ENCODE measurements at regions not wholly inside any gene's neighbourhood (a gene's known extent, or its start where the extent isn't known, plus 50 kb on each side); places are given as distances from the start of the nearest gene placed in this dataset.

DNA sequence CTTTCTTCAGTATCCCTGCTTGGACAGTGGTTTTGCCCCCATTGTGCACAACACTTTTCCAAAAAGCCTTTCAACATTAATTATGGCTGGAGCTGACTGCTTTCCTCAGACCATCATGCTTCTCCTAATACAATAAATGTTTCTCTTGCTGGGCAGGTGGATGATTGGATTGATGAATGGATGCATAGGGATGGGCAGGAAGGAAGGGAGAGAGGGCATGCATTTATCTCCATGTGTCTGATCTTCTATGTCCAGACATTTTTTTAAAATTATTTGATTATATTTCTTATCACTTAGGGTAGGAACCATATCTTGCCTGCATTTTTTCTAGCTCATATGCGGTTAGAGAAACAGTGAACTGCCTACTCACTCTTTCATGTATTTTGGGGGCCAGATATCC lies 218.5 kb downstream of the PRL start:
- ATAC-seq, result no peak

DNA sequence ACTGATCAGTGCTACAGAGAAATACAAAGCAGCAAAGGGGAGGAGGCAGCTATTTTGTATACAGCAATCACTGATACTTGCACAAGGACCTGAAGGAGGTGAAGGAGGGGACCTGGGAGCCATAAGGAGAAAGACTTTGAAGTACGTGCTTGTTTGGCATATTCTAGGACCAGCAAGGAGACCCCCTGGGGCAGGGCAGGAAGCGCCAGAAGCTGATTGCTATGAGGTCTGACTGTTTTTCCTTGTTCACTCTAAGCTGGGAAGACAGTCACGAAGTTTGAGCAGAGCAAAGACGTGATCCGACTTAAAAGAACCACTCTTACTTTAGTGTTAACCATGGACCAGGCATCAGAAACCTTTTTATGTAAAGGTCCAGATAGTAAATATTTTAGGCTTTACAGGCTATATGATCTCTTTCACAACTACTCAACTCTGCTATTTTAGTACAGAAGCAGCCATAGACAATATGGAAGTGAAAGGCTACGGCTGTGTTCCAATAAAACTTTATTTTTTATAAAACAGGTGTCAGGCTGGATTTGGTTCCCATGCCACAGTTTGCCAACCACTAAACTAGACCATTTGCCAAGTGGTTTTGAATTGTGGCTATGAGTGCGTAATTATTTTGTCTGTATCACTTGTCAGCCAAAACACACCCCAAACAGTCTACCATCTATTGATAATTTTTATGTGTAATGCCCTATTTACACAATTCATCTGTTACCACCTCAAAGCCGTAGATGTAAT lies 217.9 kb downstream of the PRL start:
- ATAC-seq, result no peak

DNA sequence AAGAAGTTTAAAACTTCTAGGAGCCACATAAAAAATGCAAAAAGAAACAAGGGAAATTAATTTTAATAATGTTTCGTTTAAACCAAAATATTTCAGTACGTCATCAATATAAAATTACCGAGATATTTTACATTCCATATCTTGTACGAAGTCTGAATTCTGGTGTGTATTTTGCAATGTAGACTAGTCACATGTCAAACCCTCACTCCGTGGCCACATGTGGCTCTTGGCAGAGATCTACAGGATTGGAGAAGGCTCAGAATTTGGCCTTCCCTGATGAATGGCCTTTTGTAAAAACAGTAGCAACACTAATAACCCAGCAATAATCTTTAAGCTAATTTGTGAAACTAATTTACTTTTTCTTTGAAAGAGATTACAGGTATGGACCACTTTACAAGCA lies 217.1 kb downstream of the PRL start:
- no peak for ATAC-seq

DNA sequence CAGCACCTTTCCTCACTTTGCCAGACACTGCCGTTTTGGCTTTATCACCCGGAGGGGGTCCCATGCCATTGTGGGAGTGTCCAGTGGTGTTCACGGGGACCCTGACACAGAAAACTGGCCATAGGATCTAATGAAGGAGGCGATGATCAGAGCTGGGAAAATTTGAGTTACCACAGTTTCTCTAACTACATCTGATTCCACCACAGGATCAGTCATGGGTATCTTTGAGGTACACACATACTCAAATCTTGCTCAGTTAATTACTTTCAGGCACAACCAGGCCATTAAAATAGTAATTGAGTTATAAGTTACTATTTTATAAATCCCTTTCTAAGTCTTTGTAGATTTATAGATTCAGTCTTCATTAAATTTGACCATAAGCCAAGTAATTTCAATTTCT lies 215.1 kb downstream of the PRL start:
- ATAC-seq, result no peak

DNA sequence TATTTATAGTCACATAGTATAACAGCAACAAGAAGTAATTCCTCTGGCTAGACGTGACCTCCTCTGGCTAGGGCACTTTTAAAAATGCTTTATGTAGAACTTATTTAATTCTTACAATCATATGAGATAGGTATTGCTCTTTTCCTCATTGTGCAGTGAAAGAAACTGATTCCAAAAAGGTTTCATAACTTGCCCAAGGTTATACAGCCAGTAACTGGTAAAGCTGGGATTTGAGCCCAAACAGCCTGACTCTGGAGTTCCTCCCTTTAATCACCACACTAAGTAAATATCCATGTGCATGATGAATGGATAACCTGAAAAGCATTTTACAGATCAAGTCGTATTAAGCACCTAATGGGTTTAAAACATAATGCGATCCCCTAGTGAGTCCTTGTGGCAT lies 214.6 kb downstream of the PRL start:
- ATAC-seq, result peak; percentile 36

DNA sequence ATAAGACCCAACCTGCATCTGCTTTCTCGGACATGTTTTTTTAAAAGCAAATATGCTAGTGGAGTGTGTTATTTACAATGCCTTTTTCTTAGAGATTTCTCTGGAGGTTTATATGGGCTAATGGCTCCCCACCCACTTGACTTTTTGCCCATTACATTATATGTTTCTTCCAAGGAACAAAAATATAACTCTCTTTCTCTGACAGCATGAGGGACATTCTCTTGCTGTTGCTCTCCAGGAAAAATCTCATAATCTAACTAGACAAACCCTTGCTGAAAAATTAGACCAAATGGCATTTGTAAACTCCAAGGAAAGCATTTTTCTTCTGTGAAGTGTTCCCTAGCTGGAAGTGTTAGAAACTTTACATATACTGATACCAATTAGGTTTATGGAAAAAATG lies 213.7 kb downstream of the PRL start:
- ATAC-seq, result no peak

DNA sequence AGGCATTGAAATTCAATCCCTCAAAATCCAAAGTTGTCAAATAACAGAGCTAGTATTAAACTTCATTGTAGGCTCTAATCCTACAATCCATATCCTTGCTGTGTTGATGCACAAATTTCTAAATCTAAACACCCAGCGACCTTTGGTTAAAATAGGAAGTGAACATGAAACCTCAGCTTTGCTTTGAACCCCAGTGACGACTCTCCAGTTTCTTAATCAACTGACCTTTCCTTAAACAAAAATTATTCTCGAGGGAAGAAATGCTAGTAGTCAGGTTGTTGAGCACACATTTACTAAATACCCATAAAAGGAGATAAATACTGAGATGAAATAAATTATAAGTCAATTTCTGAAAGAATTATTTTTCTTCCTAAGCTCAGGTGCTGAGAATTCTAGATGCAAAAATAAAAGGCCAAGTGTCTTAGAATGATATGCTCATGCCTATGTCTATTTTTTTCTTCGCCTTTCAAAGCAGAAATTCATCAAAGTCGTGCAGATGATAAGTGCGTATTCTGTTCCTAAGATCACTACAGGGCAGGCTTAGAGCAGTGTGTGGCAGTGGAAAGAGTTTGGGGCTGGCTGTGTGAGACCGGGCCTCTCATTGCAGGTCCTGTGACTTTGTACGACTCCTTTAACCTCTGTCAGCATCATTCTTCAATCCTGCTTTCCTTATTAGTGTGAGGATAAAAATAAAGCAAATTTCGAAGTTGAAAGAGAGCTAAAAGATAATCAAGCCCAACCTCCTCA lies 208.7 kb downstream of the PRL start:
- ATAC-seq, result no peak

DNA sequence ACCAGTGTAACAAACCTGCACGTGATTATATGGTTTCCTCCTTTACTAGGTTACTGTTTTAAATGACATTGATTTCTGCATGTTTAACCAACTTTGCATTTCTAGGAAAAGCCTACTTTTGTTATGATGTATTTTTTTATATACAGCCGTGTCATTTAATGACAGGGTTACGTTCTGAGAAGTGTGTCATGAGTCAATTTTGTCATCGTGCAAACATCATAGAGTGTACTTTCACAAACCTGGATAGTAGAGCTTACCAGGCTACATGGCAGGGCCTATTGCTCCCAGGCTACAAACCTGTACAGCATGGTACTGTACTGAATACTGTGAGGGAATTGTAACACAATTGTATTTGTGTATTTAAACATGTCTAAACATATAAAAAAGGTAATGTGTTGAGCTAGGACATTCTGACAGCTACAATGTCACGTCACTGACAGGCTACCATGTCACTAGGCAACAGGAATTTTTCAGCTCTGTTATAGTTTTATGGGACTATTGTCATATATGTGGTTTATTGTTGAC lies 205.3 kb downstream of the PRL start:
- no peak for ATAC-seq

DNA sequence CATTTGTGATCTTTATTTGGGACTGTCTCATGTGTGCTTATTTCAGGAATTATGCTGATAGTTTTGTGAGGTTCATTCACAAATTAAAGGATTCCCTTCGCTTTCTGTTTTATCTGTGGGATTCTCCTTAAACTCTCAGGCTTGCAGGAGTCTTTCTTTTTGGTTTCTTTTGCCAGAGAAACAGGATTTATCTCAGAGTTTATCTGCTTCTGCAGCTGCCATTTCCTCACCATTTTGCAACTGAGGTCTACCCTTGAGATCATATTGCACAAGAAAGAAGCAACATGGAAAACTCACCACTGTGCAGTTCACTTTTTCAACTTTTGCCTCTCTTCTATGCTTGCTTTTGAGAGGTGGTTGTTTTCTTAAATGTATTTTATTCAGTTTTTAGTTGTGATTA lies 201.0 kb downstream of the PRL start:
- no peak for ATAC-seq

DNA sequence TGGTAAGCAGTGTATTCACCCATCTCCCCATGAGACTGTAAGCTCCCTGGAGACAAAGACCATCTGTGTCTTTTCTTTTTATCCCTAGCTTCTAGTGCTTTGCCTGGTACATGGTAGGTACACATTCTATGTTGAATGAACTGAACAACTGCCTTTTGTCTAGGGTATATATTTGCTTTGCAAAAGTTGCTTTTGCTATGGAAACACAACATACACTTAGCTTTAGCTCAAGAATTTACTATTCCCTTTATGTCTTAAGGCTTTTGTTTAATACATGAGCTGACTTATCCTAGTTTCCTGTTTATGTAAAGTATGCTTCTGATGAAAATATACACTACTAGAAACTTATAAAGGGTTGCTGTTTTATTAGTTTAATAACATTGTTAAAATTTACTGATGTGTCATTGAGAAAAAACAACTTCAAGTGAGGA lies 198.2 kb downstream of the PRL start:
- ATAC-seq, result no peak

DNA sequence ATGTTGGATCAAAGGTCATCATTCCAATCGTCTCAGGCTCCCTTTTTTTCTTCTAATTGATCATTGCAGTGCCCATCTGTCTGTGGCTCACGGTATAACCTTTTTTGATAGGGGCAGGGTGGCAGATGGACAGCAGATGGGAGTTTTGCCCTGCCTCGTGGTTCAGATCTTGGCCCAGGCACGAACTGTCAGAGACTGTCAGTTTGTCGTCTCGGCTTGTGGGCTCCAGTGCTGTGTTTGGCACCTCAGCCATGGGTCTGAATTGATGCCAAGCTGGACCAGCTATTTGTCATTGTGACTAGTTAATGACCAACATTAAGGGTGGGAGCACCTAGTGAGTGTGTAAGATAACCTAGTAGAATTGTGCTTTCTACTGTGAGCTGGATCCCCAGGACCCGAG lies 197.6 kb downstream of the PRL start:
- no peak for ATAC-seq

DNA sequence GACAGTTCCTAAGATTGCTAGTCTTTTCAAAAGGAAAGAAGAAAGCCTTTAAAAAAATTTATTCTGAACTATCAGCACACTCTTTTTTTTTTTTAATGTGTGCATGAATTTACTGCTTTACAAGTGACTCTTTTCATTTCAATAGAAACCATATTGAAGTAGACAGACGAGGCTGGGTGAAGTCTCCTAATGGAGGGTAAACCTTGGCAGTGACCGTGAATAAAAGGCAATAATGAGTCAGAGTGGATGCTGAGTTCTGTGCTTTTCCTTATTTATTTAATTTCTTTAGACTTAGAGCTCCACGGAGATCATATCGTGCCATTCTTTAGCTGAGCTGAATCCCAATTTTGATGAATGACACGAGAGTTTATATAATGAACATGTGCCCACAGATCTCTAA lies 196.9 kb downstream of the PRL start:
- no peak for ATAC-seq

DNA sequence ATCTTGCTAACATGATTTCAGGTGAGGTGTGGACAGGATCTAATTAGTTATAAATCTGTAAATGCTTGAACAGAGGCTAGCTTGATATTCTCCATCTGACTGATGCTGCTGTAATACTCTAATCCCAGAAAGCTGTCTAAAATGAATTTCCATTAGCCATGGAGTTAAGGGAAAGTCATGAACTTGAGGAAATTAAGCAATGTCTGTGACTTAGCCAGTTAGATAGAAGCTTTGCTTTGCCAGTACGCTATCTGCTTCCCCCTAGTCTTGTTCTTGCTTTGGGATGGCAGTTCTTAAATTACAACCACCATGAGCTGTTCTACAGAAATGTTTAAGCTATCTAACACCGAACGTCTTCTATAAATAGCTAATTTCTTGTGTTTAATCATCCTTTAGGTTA lies 195.7 kb downstream of the PRL start:
- ATAC-seq, result no peak

DNA sequence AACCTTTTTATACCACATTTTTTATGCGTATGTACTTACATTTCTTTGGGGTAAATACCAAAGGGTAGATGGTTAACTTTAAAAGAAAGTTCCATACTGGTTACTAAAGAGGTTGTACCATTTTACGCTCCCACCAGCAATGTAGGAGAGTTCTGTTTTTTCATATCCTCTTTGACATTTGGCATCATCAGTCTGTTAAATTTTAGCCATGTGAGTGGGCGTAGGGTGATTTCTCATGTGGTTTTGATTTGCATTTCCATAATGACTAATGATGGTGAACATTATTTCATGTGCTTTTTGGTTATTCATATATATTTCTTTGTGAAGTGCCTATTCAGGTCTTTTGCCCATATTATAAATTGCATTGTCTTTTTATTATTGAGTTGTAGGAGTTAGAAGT lies 194.2 kb downstream of the PRL start:
- ATAC-seq, result no peak

DNA sequence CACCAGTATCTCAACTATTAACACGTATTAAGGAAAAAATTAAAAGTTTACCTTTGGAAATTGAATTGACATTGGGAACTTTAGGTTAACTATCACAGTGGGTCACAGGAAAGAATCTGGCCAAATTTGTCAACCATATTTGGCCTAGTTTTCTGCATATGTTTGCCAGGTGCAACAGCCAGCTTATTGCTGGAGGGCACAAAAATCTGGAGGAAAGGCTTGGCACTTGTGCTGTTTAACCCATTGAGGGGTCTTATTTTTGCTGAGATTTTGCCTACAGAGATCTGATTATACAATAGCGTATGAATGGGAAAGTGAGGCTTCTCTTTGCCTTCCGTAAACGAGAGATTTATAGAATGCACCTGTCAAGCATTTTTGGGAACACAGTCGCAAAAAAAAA lies 190.4 kb downstream of the PRL start:
- ATAC-seq, result no peak

DNA sequence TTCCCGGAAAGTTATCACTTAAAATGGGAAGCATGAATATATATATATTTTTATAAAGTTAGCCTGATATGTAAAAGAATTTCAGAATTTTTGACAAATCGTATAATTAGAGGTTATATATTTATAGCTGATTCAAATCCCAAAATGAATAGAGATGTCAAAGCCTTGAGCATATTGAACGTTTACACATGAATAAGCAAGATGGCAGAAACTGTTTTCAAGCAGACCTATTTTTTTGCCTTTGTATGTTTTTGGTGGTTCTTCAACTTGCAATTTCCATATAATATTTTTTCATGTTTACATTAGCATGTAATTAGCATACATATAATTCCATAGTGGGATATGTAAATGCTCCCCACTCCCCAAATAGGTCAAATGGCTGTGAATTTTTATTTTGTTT lies 189.9 kb downstream of the PRL start:
- no peak for ATAC-seq

DNA sequence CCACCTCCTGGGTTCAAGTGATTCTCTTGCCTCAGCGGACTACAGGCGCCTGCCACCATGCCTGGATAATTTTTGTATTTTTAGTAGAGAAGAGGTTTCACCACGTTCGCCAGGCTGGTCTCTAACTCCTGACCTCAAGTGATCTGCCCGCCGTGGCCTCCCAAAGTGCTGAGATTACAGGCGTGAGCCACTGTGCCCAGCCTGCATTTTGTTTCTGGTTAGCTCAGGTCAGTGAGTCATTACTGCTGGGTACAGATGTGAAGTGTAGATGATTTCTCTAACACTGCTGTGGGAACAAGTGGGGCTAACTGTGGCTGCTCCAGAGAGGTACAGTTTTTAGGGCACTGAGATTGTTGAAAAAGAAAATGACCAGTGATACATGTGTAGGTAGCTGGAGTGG lies 188.6 kb downstream of the PRL start:
- ATAC-seq, result no peak

DNA sequence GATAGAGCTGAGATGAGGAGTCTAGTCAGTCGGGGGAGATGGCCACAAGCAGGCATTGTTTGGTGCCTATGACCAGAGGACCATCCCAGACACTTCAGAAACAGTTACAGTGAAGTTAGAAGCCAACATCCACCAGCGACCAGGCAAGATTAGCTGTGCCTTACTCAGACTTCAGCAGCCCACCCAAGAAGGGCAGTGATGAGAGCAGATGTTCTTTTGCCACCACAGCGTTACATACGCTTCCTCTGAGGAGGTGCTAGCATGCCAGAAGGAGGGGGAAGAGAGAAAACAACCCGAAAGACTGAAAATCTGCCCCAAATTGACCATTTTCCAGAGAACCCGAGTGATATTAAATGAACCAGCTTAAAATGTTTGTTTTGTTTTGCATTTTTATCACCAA lies 186.8 kb downstream of the PRL start:
- no peak for ATAC-seq

DNA sequence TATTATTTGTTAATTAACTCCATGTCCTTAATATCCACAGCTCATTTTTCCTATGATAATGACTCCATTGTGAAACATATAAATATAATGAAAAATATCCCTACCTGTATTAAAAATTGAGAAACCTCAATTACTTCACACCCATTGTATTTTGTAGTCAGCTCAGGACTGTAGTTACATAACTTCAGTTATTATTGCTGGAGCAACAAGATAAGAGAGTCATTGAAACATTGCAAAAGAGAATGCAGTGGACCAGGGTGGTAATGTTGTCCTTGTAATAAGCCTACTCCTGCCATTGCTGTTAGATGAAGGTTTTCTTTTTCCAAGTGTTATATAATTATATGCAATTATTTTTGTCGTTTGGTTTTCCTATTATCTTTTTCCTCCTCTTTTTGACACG lies 184.4 kb downstream of the PRL start:
- no peak for ATAC-seq

DNA sequence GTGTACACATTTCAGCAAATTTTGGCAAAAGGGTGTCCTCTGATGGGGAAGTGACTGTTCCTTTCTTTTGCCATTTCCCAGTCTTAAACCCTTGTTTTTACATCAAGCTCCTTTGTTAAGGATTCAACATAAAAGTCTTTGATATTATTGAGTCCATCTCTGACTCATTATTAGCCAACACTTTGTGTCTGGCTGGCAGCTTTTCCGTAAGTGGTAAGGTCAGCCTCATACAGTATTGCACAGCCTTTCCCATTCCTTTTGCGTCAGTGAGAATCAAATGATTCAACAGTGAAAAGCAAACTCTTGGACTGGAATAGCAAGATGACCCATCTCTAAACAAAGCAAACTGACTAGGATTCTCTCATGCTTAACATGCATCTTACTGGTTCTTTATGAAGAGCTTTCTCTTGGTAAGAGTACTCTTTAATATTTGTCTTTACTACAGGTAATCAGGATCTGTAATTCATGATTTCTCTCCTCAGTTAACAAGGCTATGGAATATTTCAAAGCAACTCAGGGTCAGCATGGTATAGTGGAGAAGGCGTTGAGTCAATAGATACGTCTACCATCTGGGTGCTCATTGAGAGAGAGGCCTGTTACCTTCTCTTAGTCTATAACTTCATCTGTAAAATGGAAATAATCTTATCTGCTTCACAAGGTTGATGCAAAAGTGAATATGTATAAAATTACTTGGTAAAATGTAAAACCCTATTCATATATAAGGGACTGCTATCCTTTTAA lies 183.6 kb downstream of the PRL start:
- peak; percentile 98 for ATAC-seq

DNA sequence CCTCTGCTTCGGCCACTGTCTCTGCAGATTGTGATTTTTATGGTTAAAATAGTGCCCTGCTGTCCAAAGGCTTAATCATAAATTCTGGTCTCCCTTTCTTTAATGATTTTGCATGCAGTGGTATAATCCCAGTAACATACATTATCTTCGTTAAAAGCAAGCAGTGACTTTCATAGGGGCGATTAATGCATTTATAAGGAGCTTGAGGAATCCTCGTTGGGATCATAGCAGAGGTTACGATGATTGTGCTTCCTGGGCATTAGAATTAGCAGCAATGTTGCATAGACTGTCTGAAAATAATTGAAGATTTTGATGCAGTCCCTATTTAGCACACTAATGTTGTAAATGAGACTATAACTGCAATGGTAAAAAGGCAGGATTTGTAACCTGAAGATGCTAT lies 181.3 kb downstream of the PRL start:
- ATAC-seq, result no peak

DNA sequence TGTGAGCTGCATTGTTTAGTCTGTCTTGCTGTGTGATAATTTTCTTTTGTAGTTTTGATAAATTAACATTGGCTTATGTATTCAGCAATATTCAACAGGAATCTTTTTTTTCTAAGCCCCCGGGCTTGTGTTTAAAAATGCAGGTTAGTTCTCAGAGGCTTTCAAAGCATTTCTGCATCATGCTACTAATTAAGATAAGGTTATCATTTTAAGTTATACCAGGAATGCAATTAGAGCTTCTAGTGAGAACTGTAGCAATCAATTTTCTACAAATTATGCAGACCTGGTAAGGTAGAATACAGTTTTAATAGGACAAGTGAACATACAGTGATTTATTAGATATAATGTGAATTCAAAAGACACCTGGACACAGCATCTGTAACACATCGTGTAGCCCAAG lies 179.2 kb downstream of the PRL start:
- ATAC-seq, result no peak

DNA sequence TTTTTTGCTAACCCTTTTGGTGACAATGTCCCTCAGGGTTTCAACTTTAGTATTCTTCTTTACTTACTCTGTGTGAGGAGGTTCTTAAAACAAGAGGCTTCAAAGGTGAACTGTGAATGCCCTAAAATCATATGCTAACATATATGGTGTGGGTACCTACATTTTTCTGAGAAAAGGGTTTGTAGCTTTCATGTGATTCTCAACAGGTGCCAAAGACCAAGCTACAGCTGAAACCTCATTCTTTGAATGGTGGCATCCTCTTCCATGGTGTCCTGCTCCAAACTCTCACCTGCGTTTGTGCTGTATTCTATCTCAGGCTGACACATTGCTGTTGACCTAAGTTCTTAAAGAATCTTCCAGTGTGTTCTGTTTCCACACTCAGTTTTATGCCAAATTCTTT lies 177.3 kb downstream of the PRL start:
- ATAC-seq, result no peak

DNA sequence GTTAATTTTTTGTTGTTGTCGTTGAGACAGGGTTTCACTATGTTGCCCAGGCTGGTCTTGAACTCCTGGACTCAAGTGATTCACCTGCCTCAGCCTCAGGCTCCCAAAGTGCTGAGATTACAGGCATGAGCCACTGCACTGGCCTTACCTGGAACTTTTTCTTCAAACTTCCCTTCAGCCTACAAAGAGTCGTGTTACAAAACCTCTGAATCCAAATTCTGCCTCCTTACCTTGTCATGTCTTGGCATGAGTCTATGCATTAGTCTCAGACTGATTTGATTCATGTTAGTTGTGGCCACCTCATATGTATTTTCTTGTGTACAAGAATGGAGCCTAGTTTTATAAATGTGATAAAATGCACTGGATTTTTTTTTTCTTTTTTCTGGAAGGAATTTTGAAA lies 172.1 kb downstream of the PRL start:
- no peak for ATAC-seq

Measured in esophagus mucosa (tissue), 1 donor.